GM08714 (cell line): ENCODE measurements at regions not wholly inside any gene's neighbourhood (a gene's known extent, or its start where the extent isn't known, plus 50 kb on each side); places are given as distances from the start of the nearest gene placed in this dataset.

ENCODE experiments used
- H3K4me3 ChIP-seq: fragments of 200-500 bp; sonication (Bioruptor generic); 2 replicates; pipeline ENCODE4 v1.5.1; 2014; ENCODE audit warnings: mild to moderate bottlenecking, low read length, inconsistent platforms
- ZNF274 ChIP-seq: IDR thresholded peaks from 2 replicates; pipeline ENCODE4 v1.6.1; 2012; ENCODE audit warnings: mild to moderate bottlenecking, low read depth, low read length

- no peak overlapping the region for H3K4me3 ChIP-seq
- TF ChIP-seq ZNF274 = no peak
Observed at GRCh38 chr10:128776673-128777252, 650.5 kb upstream of the MKI67 start.

- no peak overlapping the region for H3K4me3 ChIP-seq
- TF ChIP-seq ZNF274 = no peak
Observed at GRCh38 chr10:128777342-128777741, 651.1 kb upstream of the MKI67 start.

DNA sequence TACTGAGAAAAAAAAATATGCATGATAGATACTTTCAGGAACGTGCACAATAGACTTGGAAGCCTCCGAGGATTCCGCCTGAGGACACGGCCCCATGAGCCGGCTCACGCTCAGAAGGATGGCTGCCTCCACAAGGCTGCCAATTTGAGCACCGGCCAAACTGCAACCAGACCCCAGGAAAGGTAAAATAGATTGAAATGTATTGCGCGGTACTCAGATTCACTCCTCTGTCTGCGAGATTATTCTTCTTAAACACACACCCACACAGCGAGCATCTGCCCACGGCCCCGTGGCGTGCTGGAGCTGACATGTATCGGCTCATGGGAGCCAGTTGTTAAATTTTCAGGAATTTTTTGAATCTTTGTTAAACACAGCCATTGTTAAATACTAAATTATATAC is 653.2 kb upstream of the MKI67 start:
- no peak for TF ChIP-seq ZNF274

DNA sequence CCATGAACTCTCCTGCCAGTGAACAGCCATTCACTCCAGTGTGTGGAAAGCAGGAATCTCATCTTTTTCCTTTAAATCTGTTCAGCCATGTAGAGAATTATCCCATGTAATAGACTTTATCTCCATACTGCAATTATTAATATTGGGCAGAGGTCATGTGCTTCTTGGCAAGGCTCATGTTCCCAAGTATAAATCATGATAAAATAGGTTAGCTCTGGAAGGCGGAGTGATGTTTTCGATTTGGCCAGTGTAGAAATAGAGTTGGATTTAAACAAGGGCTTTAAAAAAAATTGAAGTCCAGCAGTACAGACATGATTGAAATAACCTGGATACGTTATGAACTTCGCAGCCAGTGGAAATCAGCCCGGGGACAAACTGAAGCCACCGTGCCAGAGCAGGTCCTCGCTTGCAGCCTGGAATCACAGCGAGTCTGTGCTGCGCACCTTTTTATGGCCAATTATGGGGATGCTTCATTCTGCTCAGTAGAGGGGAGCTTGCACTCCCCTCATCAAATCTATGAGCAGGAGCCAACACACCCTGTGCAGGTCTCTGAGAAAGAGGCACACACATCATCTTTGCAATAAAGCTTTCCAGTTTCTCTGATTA is 654.0 kb upstream of the MKI67 start:
- H3K4me3 ChIP-seq = no peak overlapping the region
- no peak for TF ChIP-seq ZNF274

More for the DNA sequence above, 653.2 kb upstream of the MKI67 start:
- H3K4me3 ChIP-seq = no peak overlapping the region

- no peak for TF ChIP-seq ZNF274
- no peak overlapping the region for H3K4me3 ChIP-seq
Observed at GRCh38 chr10:128781637-128782036, 655.4 kb upstream of the MKI67 start.

GRCh38 chr10:128784444-128784843 is 658.2 kb upstream of the MKI67 start:
- TF ChIP-seq ZNF274 = no peak
- no peak overlapping the region for H3K4me3 ChIP-seq

- no peak for TF ChIP-seq ZNF274
- H3K4me3 ChIP-seq = no peak overlapping the region
Observed at GRCh38 chr10:128792426-128793140, 666.4 kb upstream of the MKI67 start.

DNA sequence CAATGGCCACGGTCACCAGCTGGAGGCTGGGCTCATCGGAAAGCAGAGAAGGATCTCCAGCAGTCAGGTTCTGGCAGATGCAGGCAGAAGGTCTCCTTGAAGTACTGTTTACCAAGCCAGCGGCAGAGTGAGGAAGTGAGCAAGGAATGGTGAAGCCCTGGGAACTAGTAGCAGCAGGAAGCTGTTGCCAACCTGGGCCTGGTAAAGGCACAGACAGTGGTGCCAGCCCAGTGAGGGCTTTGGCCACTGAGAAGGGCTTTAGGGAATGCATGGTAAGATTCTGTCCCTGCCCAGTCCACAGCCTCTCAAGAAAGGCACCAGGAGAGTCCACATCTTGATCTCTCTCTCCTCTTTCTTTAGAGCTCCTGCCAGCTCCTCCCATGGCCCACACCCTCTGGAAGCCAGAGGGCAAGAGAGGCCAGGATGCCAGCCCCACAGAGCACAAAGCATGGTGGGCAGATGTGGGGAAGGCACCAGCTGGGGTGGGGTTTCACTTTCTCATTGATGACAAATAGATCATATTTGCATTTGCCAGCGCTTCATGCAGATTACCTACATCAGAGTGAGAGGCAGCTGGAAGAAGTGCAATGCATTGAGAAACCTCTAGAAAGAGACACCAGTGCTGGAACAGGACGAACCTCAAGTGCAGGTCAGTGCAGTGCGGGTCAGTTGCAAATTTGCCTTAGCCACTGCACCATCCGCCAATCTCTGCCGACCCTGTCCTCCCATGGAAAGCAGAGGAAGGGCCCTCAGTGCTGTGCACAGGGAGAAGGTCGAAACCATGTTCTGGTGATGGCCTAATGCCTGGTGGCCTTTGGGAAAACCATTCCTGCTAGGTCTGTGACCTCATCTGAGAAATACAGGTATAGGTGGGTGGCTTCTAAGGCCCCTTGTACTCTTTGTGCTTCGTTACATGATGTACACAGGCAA is 667.8 kb upstream of the MKI67 start:
- H3K4me3 ChIP-seq = no peak overlapping the region
- no peak for TF ChIP-seq ZNF274

GRCh38 chr10:128796396-128796912 is 670.2 kb upstream of the MKI67 start:
- TF ChIP-seq ZNF274 = no peak
- H3K4me3 ChIP-seq = no peak overlapping the region

DNA sequence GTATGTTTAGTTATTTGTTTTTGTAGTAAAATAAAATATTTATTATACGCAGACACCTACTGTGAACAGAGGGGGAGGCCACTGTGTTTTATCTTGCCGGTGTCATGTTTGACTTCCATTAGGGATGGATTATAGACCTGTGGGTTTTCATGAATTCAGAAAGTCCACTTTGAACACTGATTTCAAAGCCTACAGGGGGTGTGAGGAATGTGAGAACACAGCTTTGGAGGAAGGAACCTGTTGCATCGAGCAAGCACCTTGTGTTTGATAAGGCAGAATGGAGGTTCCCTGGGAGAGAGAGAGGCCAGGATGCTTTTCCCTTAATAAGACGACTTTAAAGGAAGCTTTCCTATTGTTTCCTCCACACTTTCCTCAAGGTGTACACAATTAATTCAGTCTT is 665.0 kb upstream of the MGMT start:
- TF ChIP-seq ZNF274 = no peak
- H3K4me3 ChIP-seq = no peak overlapping the region

- no peak for TF ChIP-seq ZNF274
- no peak overlapping the region for H3K4me3 ChIP-seq
Observed at GRCh38 chr10:128803790-128804189, 663.3 kb upstream of the MGMT start.

- no peak overlapping the region for H3K4me3 ChIP-seq
- no peak for TF ChIP-seq ZNF274
Observed at GRCh38 chr10:128804411-128804810, 662.6 kb upstream of the MGMT start.

GRCh38 chr10:128808921-128809440 is 658.1 kb upstream of the MGMT start:
- no peak for TF ChIP-seq ZNF274
- H3K4me3 ChIP-seq = no peak overlapping the region

- H3K4me3 ChIP-seq = no peak overlapping the region
- no peak for TF ChIP-seq ZNF274
Observed at GRCh38 chr10:128811511-128811910, 655.5 kb upstream of the MGMT start.
